ENCODE measurements at regions not wholly inside any gene's neighbourhood (a gene's known extent, or its start where the extent isn't known, plus 50 kb on each side); places are given as distances from the start of the nearest gene placed in this dataset.
A peak's percentile ranks its signal among the peaks of the same experiment; 100 is the strongest.
"Not testable (repeated sequence)": the region's sequence is repeated elsewhere in the genome, so short reads cannot be mapped to it uniquely, and the experiment has no call there.

GRCh38 chr9:41018948-41019347 is 109.5 kb downstream of the FOXD4L6 start:
- H3K27ac ChIP-seq, result not testable (repeated sequence)

DNA sequence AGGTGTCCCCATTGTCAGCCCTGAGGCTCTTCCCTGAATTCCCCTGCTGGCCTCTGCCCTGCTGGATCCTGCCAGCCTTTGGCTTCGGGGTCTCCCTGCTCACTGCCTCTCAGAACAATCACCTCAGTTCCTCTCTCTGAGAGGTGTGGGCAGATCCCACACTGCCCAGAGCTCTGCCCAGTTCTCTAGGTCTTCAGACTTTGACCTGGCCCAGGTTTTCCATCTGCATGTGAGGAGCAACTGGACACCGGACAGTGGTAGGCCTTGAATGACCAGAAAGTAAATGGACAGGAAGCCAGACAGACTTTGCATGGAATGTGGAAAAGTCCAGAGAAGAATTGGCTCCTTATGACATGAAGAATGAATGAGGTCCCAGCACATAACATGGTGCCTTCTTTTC is 111.8 kb downstream of the FOXD4L6 start:
- H3K27ac ChIP-seq, result not testable (repeated sequence)

- H3K27ac ChIP-seq, result not testable (repeated sequence)
Observed at GRCh38 chr9:40999952-41000700, 128.4 kb downstream of the FOXD4L6 start.

DNA sequence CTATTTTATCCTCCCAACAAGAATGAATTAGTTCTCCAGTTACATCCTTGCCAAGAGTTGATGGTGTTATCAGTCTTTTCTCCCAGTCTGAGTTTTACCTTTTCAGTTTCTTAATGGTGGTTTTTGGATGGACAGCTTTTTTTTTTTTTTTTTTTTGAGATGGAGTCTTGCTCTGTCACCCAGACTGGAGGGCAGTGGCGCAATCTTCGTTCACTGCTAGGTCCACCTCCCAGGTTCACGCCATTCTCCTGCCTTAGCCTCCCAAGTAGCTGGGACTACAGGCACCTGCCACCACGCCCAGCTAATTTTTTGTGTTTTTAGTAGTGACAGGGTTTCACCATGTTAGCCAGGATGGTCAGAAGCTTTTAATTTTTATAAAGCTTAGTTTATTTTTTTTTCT is 133.0 kb downstream of the FOXD4L6 start:
- H3K27ac ChIP-seq, result not testable (repeated sequence)

- H3K27ac ChIP-seq, result not testable (repeated sequence)
Observed at GRCh38 chr9:40993842-40994241, 134.6 kb downstream of the FOXD4L6 start.

DNA sequence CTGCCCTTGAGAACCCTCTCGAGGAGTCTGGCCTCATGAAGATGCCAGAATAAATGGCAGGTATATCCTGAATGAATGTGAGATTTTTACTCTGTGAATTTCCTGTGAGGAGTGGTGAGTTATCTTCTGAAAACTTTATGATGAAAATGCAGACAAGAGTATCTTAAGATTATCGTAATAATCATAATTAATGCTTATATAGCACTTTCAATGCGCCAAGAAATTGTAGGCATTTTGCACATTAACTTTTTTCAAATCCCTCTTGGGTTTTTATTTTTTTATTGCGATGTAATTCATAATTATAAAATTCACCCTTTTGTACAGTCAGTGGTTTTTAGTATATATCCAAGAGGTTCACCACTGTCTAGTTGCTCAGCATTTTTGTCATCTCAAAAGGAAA is 135.1 kb downstream of the FOXD4L6 start:
- H3K27ac ChIP-seq, result not testable (repeated sequence)

DNA sequence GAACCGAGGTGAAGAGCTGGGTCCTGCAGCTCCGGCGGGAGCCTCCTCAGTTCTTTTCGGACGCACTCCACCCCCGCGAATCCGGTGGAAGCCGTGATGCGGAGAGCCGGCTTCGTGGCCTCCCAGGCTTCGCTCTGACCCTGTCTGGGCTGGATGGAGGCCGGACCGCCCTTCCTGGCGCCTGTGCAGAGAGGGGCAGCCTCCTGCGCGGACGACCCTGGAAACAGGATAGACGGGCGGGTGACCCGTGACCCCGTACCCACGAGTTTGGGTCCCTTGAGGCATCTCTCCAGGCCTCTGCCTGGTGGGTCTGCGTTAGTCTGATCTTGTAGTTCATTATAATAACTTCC is 136.0 kb downstream of the FOXD4L6 start:
- peak overlapping the region; percentile 86 for H3K27ac ChIP-seq

DNA sequence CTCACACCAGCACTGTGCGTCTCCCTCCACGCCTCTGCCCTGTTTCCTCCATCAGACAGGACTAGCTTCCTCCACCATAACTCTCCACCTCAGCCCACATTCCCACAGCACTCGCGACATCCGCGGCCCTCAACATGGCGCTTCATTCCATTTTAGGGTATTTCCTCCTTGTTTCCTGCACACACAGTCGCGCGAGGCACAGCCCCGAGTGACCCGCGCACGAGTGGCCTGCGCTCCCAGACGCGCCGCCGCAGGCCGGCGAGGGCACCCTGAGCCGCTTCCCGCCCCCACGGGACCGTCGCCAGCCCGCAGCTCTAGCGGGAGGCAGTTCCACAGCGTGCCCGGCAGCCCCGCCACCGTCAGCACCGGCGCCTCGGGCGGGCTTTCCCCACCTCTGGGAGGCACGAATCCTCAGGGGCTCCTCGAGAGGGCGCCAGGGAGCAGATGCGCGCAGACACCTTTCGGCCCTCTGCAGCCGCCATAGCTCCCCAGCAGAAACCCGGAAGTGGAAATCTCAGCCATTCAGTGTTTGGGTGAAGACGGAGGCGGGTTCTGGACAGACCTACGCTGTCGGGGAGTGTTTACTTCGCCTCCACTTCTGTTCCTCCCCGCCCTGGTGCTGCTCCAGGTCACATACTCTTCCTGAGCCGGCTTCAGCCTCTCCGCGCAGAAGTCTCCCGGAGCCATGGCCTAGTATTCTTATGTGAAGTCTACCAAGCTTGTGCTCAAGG is 136.6 kb downstream of the FOXD4L6 start:
- TF ChIP-seq ZFX (IDR thresholded peaks at IDR 0.05) (peak; percentile 83), CTCF (conservative IDR thresholded peaks at IDR 0.05) (peak; percentile 92)
- H3K27ac ChIP-seq, result peak overlapping the region; percentile 86

DNA sequence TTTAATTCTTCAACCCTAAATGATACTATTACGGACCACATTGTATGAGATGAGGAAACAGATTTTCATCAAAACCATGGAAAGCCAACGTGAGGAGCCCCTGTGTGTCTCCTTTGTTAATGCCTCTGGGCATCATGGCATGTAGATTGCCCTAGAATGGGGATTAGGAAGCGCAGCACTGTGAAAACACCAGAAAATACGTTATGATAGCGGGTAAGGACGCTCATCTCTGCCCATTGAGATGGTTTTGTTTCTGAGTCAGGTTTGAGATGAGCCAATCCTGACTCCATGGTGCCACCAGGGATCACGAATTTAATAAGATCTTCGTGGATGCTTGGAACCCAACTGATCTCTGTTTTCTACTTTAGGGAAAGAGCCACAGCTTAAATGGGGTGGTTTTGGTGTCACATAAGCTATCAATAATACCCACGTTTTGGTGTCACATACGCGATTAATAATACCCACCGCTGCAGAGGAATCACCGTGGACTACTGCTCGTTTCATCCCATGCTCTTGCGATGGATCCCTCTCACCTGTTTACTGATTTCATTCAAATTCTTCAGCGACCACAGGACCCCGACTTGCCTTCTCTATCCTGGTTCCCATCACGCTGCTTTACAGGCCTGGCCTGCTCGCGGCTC is 137.3 kb downstream of the FOXD4L6 start:
- peak overlapping the region; percentile 86 for H3K27ac ChIP-seq

DNA sequence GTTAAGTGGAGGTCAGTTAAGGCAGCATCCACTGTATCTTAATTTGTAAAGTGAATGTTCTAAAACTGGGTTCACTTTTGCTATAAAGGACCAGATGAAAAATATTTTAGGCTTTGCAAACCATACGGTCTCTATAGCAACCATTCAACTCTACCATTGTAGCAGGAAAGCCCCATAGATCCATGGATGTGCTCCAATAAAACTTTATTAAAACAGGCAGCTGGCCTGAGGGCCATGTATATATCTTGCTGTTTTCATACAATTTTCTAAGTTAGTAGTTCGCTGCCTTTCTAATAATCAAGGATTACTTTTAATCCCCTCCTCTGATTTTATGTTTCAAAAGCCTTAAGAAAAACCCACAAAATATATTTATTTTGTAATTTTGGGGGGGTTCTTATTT is 142.1 kb downstream of the FOXD4L6 start:
- H3K27ac ChIP-seq, result not testable (repeated sequence)

DNA sequence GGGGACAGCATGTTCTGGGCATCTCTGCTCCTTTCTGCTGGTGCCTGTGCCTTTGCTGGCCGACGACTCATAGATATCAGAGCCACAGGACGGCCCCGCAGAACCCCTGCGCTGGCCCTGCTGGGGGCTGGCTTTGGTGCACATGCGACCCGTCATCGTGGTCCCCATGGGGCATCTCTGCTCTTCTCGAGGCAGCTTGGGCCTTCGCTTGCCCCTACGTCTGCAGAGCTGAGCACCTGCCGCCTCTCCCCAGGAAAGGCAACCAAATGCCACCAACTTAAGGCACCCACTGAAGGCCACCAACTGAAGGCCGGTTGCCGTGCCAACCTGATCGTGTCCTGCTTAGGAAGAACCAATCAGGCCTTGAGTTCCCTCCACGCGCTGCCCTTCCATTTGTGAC is 153.1 kb downstream of the FOXD4L6 start:
- not testable (repeated sequence) for H3K27ac ChIP-seq

GRCh38 chr9:40974912-40975311 is 153.6 kb downstream of the FOXD4L6 start:
- H3K27ac ChIP-seq, result not testable (repeated sequence)

- H3K27ac ChIP-seq, result not testable (repeated sequence)
Observed at GRCh38 chr9:40971773-40972172, 156.7 kb downstream of the FOXD4L6 start.

- H3K27ac ChIP-seq, result not testable (repeated sequence)
- peak; percentile 69 for TF ChIP-seq CTCF (conservative IDR thresholded peaks at IDR 0.05)
Observed at GRCh38 chr9:40970340-40970739, 158.1 kb downstream of the FOXD4L6 start.
